ENCODE measurements at regions not wholly inside any gene's neighbourhood (a gene's known extent, or its start where the extent isn't known, plus 50 kb on each side); places are given as distances from the start of the nearest gene placed in this dataset.

DNA sequence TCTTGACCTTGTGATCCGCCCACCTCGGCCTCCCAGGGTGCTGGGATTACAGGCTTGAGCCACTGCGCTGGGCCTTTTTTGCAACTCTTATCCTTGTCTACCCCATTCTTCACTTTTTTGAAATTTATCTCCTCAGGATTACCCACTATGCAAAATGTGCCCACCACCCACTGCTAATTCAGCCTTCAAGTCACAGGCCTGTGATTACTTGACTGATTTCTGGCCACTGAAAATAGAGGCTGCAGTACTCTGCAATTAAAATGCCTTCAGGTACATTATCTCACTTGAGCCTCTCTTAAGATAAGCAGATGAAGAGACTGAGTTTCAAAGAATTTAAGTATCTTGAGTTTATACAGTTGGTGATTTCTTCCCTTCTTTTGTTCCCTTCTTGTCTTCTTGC, 112.4 kb upstream of the SPATA31D4 start:
- H3K9me3 ChIP-seq = no peaks in the 10 kb centered on the region
- TF ChIP-seq POLR2A (IDR thresholded peaks at IDR 0.05) (no peak), POLR2AphosphoS5 (IDR thresholded peaks at IDR 0.05; ENCODE audit: insufficient read depth in 1 of 2, low read depth in 1 of 2) (no peak), CTCF (IDR thresholded peaks at IDR 0.05) (no peak)
- H3K4me1 ChIP-seq = peaks cover 13% of the 10 kb centered on the region
- DNase-seq (ENCODE audit: extremely low spot score in 2 of 2) = no peak
- intact Hi-C loops (cut with DNase I) = no loop called here
- H3K4me3 ChIP-seq = no peak overlapping the region
- H3K27ac ChIP-seq = no peak overlapping the region
- no peaks in the 10 kb centered on the region for H3K27me3 ChIP-seq
- H3K36me3 ChIP-seq = no peaks in the 10 kb centered on the region

- DNase-seq (ENCODE audit: extremely low spot score in 2 of 2) = no peak
- peaks cover 13% of the 10 kb centered on the region for H3K4me1 ChIP-seq
- no peaks in the 10 kb centered on the region for H3K9me3 ChIP-seq
- H3K27ac ChIP-seq = no peak overlapping the region
- no peak overlapping the region for H3K4me3 ChIP-seq
- H3K36me3 ChIP-seq = no peaks in the 10 kb centered on the region
- no peaks in the 10 kb centered on the region for H3K27me3 ChIP-seq
- TF ChIP-seq POLR2AphosphoS5 (IDR thresholded peaks at IDR 0.05; ENCODE audit: insufficient read depth in 1 of 2, low read depth in 1 of 2) (no peak), CTCF (IDR thresholded peaks at IDR 0.05) (no peak), POLR2A (IDR thresholded peaks at IDR 0.05) (no peak)
- intact Hi-C loops (cut with DNase I) = no loop called here
Observed at GRCh38 chr9:81819155-81819554, 109.1 kb upstream of the SPATA31D4 start.

DNA sequence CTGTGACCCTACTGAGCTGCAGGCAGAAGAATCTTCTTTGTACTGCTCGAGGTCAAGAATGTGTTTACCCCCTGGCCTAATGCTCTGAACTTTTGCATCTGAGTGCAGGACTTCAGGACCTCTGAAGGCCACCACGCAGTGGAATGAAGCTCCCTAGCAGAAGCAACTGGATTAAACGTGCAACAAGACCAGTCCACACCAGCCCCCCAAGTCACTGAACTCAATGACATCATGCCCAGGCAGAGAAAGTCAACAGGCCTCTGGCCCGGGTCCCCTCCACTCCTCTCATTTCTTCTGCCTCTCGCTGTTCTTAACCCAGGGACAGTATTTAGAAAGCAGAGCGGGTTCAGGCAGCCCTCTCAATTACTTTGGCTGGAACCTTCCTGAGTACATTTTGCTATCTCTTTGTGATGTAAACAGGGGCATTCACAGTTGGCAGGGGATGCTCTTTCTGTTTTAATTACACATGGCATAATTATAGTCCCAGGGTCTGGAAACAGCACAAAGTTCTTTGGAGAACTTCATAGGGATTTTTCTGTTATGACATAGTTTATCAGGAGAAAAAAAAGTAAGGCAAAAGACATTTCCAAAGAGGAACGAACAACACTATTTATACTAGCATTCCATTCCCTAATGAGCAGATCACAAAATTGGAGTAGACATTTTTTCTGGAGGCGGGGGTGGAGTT, 108.2 kb upstream of the SPATA31D4 start:
- Histone ChIP-seq H3K9me3 (no peaks in the 10 kb centered on the region), H3K4me1 (peaks cover 13% of the 10 kb centered on the region), H3K27ac (no peak overlapping the region), H3K36me3 (no peaks in the 10 kb centered on the region), H3K27me3 (no peaks in the 10 kb centered on the region), H3K4me3 (no peak overlapping the region)
- DNase-seq (ENCODE audit: extremely low spot score in 2 of 2) = no peak
- intact Hi-C loops (cut with DNase I) = no loop called here
- TF ChIP-seq POLR2AphosphoS5 (IDR thresholded peaks at IDR 0.05; ENCODE audit: insufficient read depth in 1 of 2, low read depth in 1 of 2) (no peak), POLR2A (IDR thresholded peaks at IDR 0.05) (no peak), CTCF (IDR thresholded peaks at IDR 0.05) (no peak)

DNA sequence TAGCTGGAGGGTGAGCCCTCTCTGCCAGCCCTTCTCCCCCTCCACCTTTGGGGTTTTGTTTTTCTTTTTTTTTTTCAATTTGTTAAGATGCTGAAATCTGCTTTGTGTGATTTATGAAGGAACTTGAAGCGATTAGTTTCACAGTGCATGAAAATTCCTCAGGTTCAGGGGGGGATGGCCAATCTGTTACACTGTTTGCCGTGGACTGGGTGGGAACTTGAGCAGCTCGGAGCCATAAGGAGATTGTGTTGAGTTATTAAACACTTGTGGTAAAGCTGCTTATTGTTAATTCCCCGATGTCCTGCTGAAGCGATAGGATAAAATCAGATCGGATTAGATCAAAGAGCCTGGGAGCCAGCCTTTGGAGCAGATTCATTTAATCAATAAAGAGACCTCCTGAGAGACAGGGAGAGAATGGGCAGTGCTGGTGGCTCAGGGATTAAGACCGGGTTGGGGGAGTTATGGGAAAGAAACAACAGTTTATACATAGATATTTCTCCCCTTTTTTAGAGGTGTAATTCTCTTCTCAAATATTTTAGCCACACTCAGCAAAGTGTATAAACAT, 105.8 kb upstream of the SPATA31D4 start:
- DNase-seq (ENCODE audit: extremely low spot score in 2 of 2) = no peak
- H3K4me3 ChIP-seq = no peak overlapping the region
- intact Hi-C loops (cut with DNase I) = no loop called here
- no peak overlapping the region for H3K27ac ChIP-seq
- TF ChIP-seq POLR2A (IDR thresholded peaks at IDR 0.05) (no peak), POLR2AphosphoS5 (IDR thresholded peaks at IDR 0.05; ENCODE audit: insufficient read depth in 1 of 2, low read depth in 1 of 2) (no peak), CTCF (IDR thresholded peaks at IDR 0.05) (no peak)
- H3K9me3 ChIP-seq = no peaks in the 10 kb centered on the region
- no peaks in the 10 kb centered on the region for H3K36me3 ChIP-seq
- H3K27me3 ChIP-seq = no peaks in the 10 kb centered on the region
- peaks cover 13% of the 10 kb centered on the region for H3K4me1 ChIP-seq

GRCh38 chr9:81822967-81823366, 105.3 kb upstream of the SPATA31D4 start:
- Histone ChIP-seq H3K4me3 (no peak overlapping the region), H3K9me3 (no peaks in the 10 kb centered on the region), H3K36me3 (no peaks in the 10 kb centered on the region), H3K27me3 (no peaks in the 10 kb centered on the region), H3K4me1 (peaks cover 13% of the 10 kb centered on the region), H3K27ac (no peak overlapping the region)
- TF ChIP-seq CTCF (IDR thresholded peaks at IDR 0.05) = no peak
- TF ChIP-seq POLR2A (IDR thresholded peaks at IDR 0.05) = no peak
- no peak for TF ChIP-seq POLR2AphosphoS5 (IDR thresholded peaks at IDR 0.05; ENCODE audit: insufficient read depth in 1 of 2, low read depth in 1 of 2)
- DNase-seq (ENCODE audit: extremely low spot score in 2 of 2) = no peak
- intact Hi-C loops (cut with DNase I) = no loop called here

Data from vagina (tissue), 2 donors.